ENCODE measurements at regions not wholly inside any gene's neighbourhood (a gene's known extent, or its start where the extent isn't known, plus 50 kb on each side); places are given as distances from the start of the nearest gene placed in this dataset.

DNA sequence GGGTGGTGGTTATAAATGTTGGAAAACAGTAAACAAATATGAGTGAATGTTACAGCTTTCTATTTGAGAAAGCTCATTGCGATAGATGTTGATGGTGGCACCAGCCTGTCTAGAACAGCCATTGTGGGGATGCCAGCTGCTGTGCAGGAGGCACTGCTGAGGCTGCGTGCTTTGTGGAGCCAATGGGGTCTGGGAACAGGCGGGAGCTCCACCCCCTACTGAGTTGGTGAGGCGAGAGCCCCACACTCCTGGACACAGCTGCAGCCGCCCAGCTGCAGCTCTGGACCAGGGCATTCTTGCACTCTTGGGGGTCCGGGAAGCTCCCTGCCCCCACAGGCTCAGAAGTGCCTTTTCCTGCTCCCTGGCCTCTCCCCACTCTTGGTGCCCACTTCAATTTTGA is 1147.1 kb upstream of the LRRTM3 start:
- in situ Hi-C loops (cut with MboI; ENCODE audit: low sequenced_read_pairs, unreplicated experiment), result no loop called here
- TF ChIP-seq, protein P1, sequence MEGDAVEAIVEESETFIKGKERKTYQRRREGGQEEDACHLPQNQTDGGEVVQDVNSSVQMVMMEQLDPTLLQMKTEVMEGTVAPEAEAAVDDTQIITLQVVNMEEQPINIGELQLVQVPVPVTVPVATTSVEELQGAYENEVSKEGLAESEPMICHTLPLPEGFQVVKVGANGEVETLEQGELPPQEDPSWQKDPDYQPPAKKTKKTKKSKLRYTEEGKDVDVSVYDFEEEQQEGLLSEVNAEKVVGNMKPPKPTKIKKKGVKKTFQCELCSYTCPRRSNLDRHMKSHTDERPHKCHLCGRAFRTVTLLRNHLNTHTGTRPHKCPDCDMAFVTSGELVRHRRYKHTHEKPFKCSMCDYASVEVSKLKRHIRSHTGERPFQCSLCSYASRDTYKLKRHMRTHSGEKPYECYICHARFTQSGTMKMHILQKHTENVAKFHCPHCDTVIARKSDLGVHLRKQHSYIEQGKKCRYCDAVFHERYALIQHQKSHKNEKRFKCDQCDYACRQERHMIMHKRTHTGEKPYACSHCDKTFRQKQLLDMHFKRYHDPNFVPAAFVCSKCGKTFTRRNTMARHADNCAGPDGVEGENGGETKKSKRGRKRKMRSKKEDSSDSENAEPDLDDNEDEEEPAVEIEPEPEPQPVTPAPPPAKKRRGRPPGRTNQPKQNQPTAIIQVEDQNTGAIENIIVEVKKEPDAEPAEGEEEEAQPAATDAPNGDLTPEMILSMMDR (IDR thresholded peaks at IDR 0.05; ENCODE audit: borderline replicate concordance, control extremely low read depth, extremely low read depth, insufficient read depth, missing control alignments), result no peak
- no peak for DNase-seq (ENCODE audit: low spot score)

DNA sequence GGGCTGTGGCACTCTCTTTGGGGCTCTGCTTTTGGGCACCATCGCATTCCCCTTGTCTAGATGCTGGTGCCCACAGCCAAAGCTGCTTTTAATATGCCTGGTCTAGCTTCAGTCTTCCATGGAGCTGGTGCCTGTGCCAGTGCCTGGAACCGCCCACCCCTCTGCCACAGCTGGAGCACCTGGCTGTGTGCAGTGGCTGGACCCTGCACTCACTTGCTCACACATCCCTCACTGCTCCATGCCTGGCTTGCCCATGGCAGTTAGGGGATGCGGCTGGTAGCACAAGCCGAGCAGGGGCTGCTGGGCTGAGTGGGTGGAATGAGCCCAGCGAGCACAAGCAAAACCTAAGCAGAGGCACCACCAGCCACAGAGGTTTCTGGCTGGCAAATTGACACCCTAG is 1145.9 kb upstream of the LRRTM3 start:
- TF ChIP-seq, protein P1 (IDR thresholded peaks at IDR 0.05; ENCODE audit: borderline replicate concordance, control extremely low read depth, extremely low read depth, insufficient read depth, missing control alignments), result no peak
- in situ Hi-C loops (cut with MboI; ENCODE audit: low sequenced_read_pairs, unreplicated experiment), result no loop called here
- no peak for DNase-seq (ENCODE audit: low spot score)

DNA sequence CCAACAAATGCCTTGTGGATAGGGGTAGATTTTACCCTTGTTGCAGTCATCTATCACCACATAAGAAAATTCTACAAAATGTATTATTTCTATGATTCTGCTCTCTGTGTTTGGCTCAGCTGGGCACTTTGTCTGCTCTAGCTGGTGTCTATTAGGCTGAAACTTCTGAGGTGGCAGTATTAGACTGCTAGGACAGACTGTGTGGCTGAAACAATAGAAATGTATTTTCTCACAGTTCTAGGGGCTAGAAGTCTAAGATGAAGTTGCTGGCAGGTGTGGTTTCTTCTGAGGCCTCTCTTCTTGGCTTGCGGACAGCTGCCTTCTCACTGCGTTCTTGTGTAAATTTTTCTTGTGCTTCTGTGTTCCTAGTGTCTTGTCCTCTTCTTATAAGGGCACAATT is 1139.6 kb upstream of the LRRTM3 start:
- DNase-seq (ENCODE audit: low spot score), result no peak
- in situ Hi-C loops (cut with MboI; ENCODE audit: low sequenced_read_pairs, unreplicated experiment), result no loop called here
- TF ChIP-seq, protein P1 (IDR thresholded peaks at IDR 0.05; ENCODE audit: borderline replicate concordance, control extremely low read depth, extremely low read depth, insufficient read depth, missing control alignments), result no peak

DNA sequence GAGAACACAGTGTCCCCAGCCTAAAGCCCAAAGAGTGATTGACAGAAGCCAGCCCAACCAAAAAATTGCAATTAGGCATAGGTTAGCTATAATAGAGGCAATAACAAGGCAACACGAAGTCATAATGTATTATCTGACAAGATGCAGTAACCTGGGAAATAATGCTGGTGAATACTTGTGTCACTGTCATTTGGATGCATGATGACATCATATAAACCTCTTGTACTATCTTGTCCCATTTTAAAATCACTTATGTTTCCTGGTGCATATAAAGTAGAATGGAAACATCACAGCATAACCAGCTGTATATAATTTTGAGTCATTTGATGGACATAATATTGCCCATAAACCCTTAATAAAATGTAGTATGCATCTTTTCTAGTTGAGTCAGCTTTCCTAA is 1138.3 kb upstream of the LRRTM3 start:
- TF ChIP-seq, protein P1 (IDR thresholded peaks at IDR 0.05; ENCODE audit: borderline replicate concordance, control extremely low read depth, extremely low read depth, insufficient read depth, missing control alignments), result no peak
- DNase-seq (ENCODE audit: low spot score), result no peak
- in situ Hi-C loops (cut with MboI; ENCODE audit: low sequenced_read_pairs, unreplicated experiment), result no loop called here

DNA sequence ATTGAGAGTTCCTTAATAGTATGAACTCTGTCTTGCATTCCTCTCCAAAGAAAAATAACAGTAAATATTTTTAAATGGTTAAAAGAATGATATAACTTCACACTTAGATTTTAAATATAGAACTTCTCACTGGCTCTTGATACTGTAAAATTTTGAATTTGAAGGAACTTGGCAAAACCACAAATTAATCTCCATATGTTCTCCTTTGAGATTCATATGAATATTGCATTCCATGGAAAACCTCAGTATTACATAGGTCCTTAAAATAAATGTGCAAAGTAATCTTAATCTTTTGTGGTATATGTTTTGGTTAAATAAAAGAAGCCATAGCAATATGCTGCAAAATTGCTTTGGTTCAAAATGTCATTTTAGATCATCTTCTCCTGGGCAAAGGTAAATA is 1137.6 kb upstream of the LRRTM3 start:
- TF ChIP-seq, protein P1 (IDR thresholded peaks at IDR 0.05; ENCODE audit: borderline replicate concordance, control extremely low read depth, extremely low read depth, insufficient read depth, missing control alignments), result no peak
- in situ Hi-C loops (cut with MboI; ENCODE audit: low sequenced_read_pairs, unreplicated experiment), result no loop called here
- DNase-seq (ENCODE audit: low spot score), result no peak

DNA sequence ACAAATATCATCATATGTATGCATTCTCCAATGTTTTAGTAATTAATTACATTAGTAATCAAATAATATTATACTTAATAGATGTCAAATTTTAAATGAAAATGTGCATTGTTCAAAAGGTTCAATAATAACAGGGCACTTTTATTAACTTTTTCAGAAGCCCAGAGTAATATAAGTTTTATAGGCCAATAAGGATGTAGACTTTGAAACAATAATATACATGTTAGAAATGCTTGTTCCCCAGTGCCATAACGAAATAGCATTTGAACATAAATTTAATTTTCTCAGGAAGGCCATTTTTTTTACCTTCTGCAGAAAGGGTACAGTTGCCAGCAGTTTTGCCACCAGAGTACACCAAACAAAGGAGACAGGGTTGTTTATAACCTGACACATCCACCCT is 1133.9 kb upstream of the LRRTM3 start:
- TF ChIP-seq, protein P1 (IDR thresholded peaks at IDR 0.05; ENCODE audit: borderline replicate concordance, control extremely low read depth, extremely low read depth, insufficient read depth, missing control alignments), result no peak
- in situ Hi-C loops (cut with MboI; ENCODE audit: low sequenced_read_pairs, unreplicated experiment), result no loop called here
- no peak for DNase-seq (ENCODE audit: low spot score)

Measured in GM13976 (cell line).